ENCODE measurements at regions not wholly inside any gene's neighbourhood (a gene's known extent, or its start where the extent isn't known, plus 50 kb on each side); places are given as distances from the start of the nearest gene placed in this dataset.

GRCh38 chr1:101323535-101323934 is 86.7 kb downstream of the S1PR1 start:
- peaks cover 5 to 8% of the 10 kb centered on the region in 2 experiments for H3K27me3 ChIP-seq (ENCODE audit: control insufficient read depth in 2 of 2, insufficient read depth in 2 of 2, low read length in 2 of 2)
- no peaks in the 10 kb centered on the region for H3K36me3 ChIP-seq (ENCODE audit: control insufficient read depth in 2 of 2, extremely low read depth in 1 of 2, insufficient read depth in 2 of 2, low read length in 2 of 2)
- H2AFZ ChIP-seq (ENCODE audit: low read depth, low read length): no peak overlapping the region
- H3K79me2 ChIP-seq (ENCODE audit: control insufficient read depth, insufficient read depth, low read length): no peaks in the 10 kb centered on the region
- dilution Hi-C loops (cut with MboI; ENCODE audit: extremely low pct_ligation_motif_present, low sequenced_read_pairs): loop anchor here (25.0 kb wide), 1 partner anchor 411 kb away; no protein-coding TSS in a partner anchor
- TF ChIP-seq MYC (IDR thresholded peaks at IDR 0.05; ENCODE audit: low read depth, low read length): no peak
- TF ChIP-seq POLR2AphosphoS5 (IDR thresholded peaks at IDR 0.05; ENCODE audit: insufficient read depth, low read depth, low read length): no peak
- TF ChIP-seq FOS (IDR thresholded peaks at IDR 0.05; ENCODE audit: borderline replicate concordance, insufficient read depth, low read length): no peak
- no peak for TF ChIP-seq JUN (IDR thresholded peaks at IDR 0.05; ENCODE audit: borderline replicate concordance, insufficient read depth, insufficient read length, low read depth)
- TF ChIP-seq POLR2A (IDR thresholded peaks at IDR 0.05; ENCODE audit: low read depth, low read length): no peak
- TF ChIP-seq MAX (IDR thresholded peaks at IDR 0.05; ENCODE audit: insufficient read depth, insufficient read length): no peak
- no peak for TF ChIP-seq CTCF (IDR thresholded peaks at IDR 0.05; ENCODE audit: extremely low read depth in 1 of 2, insufficient read depth in 1 of 2, low read depth in 1 of 2, low read length in 2 of 2)
- TF ChIP-seq EZH2 (IDR thresholded peaks at IDR 0.05; ENCODE audit: borderline replicate concordance, low read depth, low read length, severe bottlenecking): no peak
- TF ChIP-seq GATA2 (IDR thresholded peaks at IDR 0.05; ENCODE audit: insufficient read depth, insufficient read length, low read depth, low read length): no peak
- no peaks in the 10 kb centered on the region for H3K9me1 ChIP-seq (replicated peaks; ENCODE audit: control insufficient read depth, extremely low read depth, insufficient read depth, low read length)
- no peak overlapping the region for H3K27ac ChIP-seq (ENCODE audit: insufficient read depth, low read depth, low read length)
- POLR2A ChIA-PET: no interaction called here
- H3K4me2 ChIP-seq (ENCODE audit: insufficient read depth, low read length): no peak overlapping the region
- FAIRE-seq (no peak), DNase-seq (ENCODE audit: low read depth, low spot score) (no peak)
- H3K4me1 ChIP-seq (ENCODE audit: control insufficient read depth, extremely low read depth, insufficient read depth, low read length): no peaks in the 10 kb centered on the region
- H3K9ac ChIP-seq (replicated peaks; ENCODE audit: extremely low read depth, insufficient read depth, low read length): no peak overlapping the region
- H3K9me3 ChIP-seq (replicated peaks; ENCODE audit: control insufficient read depth, insufficient read depth, low read length): no peaks in the 10 kb centered on the region
- H3K4me3 ChIP-seq (replicated peaks in 1 of 3; ENCODE audit: insufficient read depth in 1 of 3, low read depth in 1 of 3, low read length in 3 of 3): no peak overlapping the region
- no TSS peak for BruUV-seq (replicated peaks)
- H4K20me1 ChIP-seq (replicated peaks; ENCODE audit: control insufficient read depth, extremely low read depth, insufficient read depth, low read length): no peaks in the 10 kb centered on the region
- CTCF ChIA-PET: interaction anchor here (0.7 to 3.4 kb wide), 6 partner anchors 8 to 115 kb away, joined by 3 to 23 read pairs (median 4); no protein-coding TSS in a partner anchor
- intact Hi-C loops (cut with micrococcal nuclease): no loop called here
